ENCODE measurements at regions not wholly inside any gene's neighbourhood (a gene's known extent, or its start where the extent isn't known, plus 50 kb on each side); places are given as distances from the start of the nearest gene placed in this dataset.

- TF ChIP-seq CTCF (IDR thresholded peaks at IDR 0.05) = no peak
These were observed 146.2 kb upstream of the LAMA2 start for GRCh38 chr6:128736780-128737179.

GRCh38 chr6:128731249-128732165, 151.4 kb upstream of the LAMA2 start:
- TF ChIP-seq CTCF (IDR thresholded peaks at IDR 0.05) = peak; percentile 65

GRCh38 chr6:128727500-128727899, 155.4 kb upstream of the LAMA2 start:
- TF ChIP-seq CTCF (IDR thresholded peaks at IDR 0.05) = no peak

GRCh38 chr6:128725271-128726233, 157.4 kb upstream of the LAMA2 start:
- peak; percentile 69 for TF ChIP-seq CTCF (IDR thresholded peaks at IDR 0.05)

- no peak for TF ChIP-seq CTCF (IDR thresholded peaks at IDR 0.05)
These were observed 158.2 kb upstream of the LAMA2 start for GRCh38 chr6:128724738-128725137.

- TF ChIP-seq CTCF (IDR thresholded peaks at IDR 0.05) = no peak
These were observed 159.3 kb upstream of the LAMA2 start for GRCh38 chr6:128723667-128724066.

- TF ChIP-seq CTCF (IDR thresholded peaks at IDR 0.05) = no peak
These were observed 162.0 kb upstream of the LAMA2 start for GRCh38 chr6:128720891-128721290.

Measured in LNCAP (cell line).